Endothelial cell of umbilical vein (primary cell): ENCODE measurements at regions not wholly inside any gene's neighbourhood (a gene's known extent, or its start where the extent isn't known, plus 50 kb on each side); places are given as distances from the start of the nearest gene placed in this dataset.

Source experiments
- BruUV-seq: library from RNA; stranded (reverse); fragments of 400-500 nt; replicated peaks from 2 replicates; lab custom pipeline; 2021; lab: Mats Ljungman, UMichigan
- CTCF ChIA-PET: fragments of 300-600, 350-600 bp; sonication (Branson Sonifier 250); formaldehyde crosslinking; loops from one replicate; lab custom pipeline; 2021; ENCODE audit warnings: antibody characterized with exemption, inconsistent platforms; lab: Charles Lee
- POLR2A ChIA-PET: fragments of 300-600, 350-600 bp; sonication (Branson Sonifier 250); formaldehyde crosslinking; loops from one replicate; lab custom pipeline; 2021; ENCODE audit warnings: antibody characterized with exemption, inconsistent platforms; lab: Charles Lee
- DNase-seq: peaks from one replicate; pipeline ENCODE4 v3.0.0-alpha.2; 2011; ENCODE audit warnings: low read depth, low spot score
- FAIRE-seq: peaks from 2 replicates; lab custom pipeline; 2011; peaks lifted over from hg19 to GRCh38; lab: Jason Lieb, UNC
- H2AFZ ChIP-seq: 2 replicates; pipeline ENCODE4 v1.6.0; 2012; ENCODE audit warnings: low read depth, low read length, control low read depth, inconsistent platforms
- H3K27ac ChIP-seq: 2 replicates; pipeline ENCODE4 v1.5.1; 2011; ENCODE audit warnings: low read depth, mild to moderate bottlenecking, control low read depth, low read length, moderate library complexity; ENCODE audit not compliant: insufficient read depth
- H3K27me3 ChIP-seq, 2 experiments: 2 replicates each; pipeline versions ENCODE4 v1.6.0 to v1.6.1; 2011; ENCODE audit warnings: low read length in 2 of 2, mixed read lengths in 1 of 2; ENCODE audit not compliant: control insufficient read depth in 2 of 2, insufficient read depth in 2 of 2
- H3K36me3 ChIP-seq, 2 experiments: 2 replicates in 1 of 2; 3 replicates in 1 of 2; pipeline ENCODE4 v1.5.1; 2011; ENCODE audit warnings: low read length in 2 of 2, mild to moderate bottlenecking in 1 of 2, moderate library complexity in 1 of 2; ENCODE audit not compliant: control insufficient read depth in 2 of 2, insufficient read depth in 2 of 2; ENCODE audit errors: extremely low read depth in 1 of 2
- H3K4me1 ChIP-seq: 3 replicates; pipeline ENCODE4 v1.5.1; 2011; ENCODE audit warnings: mild to moderate bottlenecking, low read length; ENCODE audit not compliant: control insufficient read depth, insufficient read depth; ENCODE audit errors: extremely low read depth
- H3K4me2 ChIP-seq: 2 replicates; pipeline ENCODE4 v1.6.1; 2011; ENCODE audit warnings: low read length, control low read depth, mixed read lengths; ENCODE audit not compliant: insufficient read depth
- H3K4me3 ChIP-seq, 3 experiments: fragments of 200-600 bp in 1 of 3; sonication (generic), shearing (Covaris generic) in 1 of 3; replicated peaks in 1 of 3; 2 replicates each; pipeline ENCODE4 v1.5.1; 2011 to 2016; ENCODE audit warnings: control low read depth in 3 of 3, low read length in 3 of 3, mild to moderate bottlenecking in 2 of 3, inconsistent platforms in 1 of 3, low read depth in 1 of 3, moderate library complexity in 1 of 3; ENCODE audit not compliant: insufficient read depth in 1 of 3
- H3K79me2 ChIP-seq: 2 replicates; pipeline ENCODE4 v1.6.0; 2012; ENCODE audit warnings: low read length, inconsistent platforms; ENCODE audit not compliant: control insufficient read depth, insufficient read depth
- H3K9ac ChIP-seq: replicated peaks from 2 replicates; pipeline ENCODE3; 2011; ENCODE audit warnings: low read length, control low read depth; ENCODE audit not compliant: insufficient read depth; ENCODE audit errors: extremely low read depth
- H3K9me1 ChIP-seq: replicated peaks from 3 replicates; pipeline ENCODE4 v1.6.0; 2011; ENCODE audit warnings: mild to moderate bottlenecking, low read length; ENCODE audit not compliant: control insufficient read depth, insufficient read depth; ENCODE audit errors: extremely low read depth
- H3K9me3 ChIP-seq: replicated peaks from 2 replicates; pipeline ENCODE4 v1.5.1; 2012; ENCODE audit warnings: low read length, inconsistent platforms; ENCODE audit not compliant: control insufficient read depth, insufficient read depth
- H4K20me1 ChIP-seq: replicated peaks from 2 replicates; pipeline ENCODE3; 2011; ENCODE audit warnings: mild to moderate bottlenecking, low read length; ENCODE audit not compliant: control insufficient read depth, insufficient read depth; ENCODE audit errors: extremely low read depth
- EZH2 ChIP-seq: IDR thresholded peaks from 2 replicates; pipeline ENCODE4 v1.6.1; 2012; ENCODE audit warnings: borderline replicate concordance, low read depth, mild to moderate bottlenecking, moderate library complexity, low read length, inconsistent platforms; ENCODE audit not compliant: severe bottlenecking
- FOS ChIP-seq: IDR thresholded peaks from 2 replicates; pipeline ENCODE4 v1.6.1; 2011; ENCODE audit warnings: mild to moderate bottlenecking, low read length, moderate library complexity, borderline replicate concordance; ENCODE audit not compliant: insufficient read depth
- GATA2 ChIP-seq: IDR thresholded peaks from 2 replicates; pipeline ENCODE4 v1.7.0; 2011; ENCODE audit warnings: low read depth, mild to moderate bottlenecking, moderate library complexity, mixed read lengths, low read length; ENCODE audit not compliant: insufficient read length, insufficient read depth
- JUN ChIP-seq: IDR thresholded peaks from 2 replicates; pipeline ENCODE4 v1.6.1; 2011; ENCODE audit warnings: borderline replicate concordance, low read depth; ENCODE audit not compliant: insufficient read length, insufficient read depth
- POLR2A ChIP-seq: IDR thresholded peaks from 2 replicates; pipeline ENCODE4 v1.6.1; 2012; ENCODE audit warnings: low read depth, mild to moderate bottlenecking, control low read depth, low read length
- dilution Hi-C: fragments of 300-500 bp; cut with MboI; formaldehyde crosslinking; loops from one replicate; pipeline ENCODE4 v1.15.0; 2019; ENCODE audit warnings: low sequenced_read_pairs; ENCODE audit not compliant: extremely low pct_ligation_motif_present
- intact Hi-C: fragments of 100-400 bp; cut with micrococcal nuclease; formaldehyde crosslinking; loops from one replicate; pipeline ENCODE4 v1.10.0; 2022
- TF ChIP-seq, protein P1 (sequence below): IDR thresholded peaks from 2 replicates; pipeline ENCODE4 v1.6.1; 2011; ENCODE audit not compliant: insufficient read depth, insufficient read length

DNA sequence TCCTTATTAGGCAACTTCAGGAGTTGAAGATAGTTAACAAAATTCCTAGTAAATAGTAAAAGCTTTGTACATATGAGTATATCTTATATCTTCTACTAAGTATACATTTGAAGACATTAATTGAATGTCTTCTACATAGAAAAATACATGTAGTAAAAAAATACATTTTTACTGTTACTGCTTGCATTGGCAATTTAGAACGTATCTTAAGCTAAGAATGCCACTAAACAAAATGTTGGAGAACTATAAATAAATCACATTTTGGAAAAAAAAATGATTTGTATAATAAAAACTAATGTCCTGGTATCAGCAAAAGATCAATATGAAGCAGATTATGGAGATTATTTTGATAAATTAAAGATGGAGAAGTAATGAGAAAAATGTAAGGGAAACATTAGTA lies 434.2 kb upstream of the SLC8A1 start:
- dilution Hi-C loops: no loop called here
- no peak for FAIRE-seq

DNA sequence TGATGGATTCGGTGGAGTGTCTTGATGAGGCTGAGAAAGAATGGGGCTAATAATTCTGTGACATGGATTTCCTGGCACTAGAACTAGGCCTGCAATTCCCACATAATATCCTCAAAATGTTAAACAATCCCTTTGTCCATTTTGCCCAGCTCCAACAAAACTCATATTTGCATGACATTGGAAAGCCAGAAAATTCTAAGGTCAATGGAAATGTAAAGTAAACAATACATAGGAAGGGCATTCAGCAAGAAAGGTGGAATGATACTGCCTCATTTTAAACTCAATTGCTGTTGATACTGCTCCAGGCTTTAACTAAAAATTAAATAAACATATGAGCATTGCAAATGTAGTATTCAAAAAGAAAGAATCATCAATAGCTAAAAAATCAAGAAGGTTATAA lies 434.8 kb upstream of the SLC8A1 start:
- POLR2A ChIA-PET: no interaction called here
- no peaks in the 10 kb centered on the region for H3K79me2 ChIP-seq

More for the DNA sequence above, 434.2 kb upstream of the SLC8A1 start:
- Histone ChIP-seq H2AFZ (no peak overlapping the region), H3K4me3 (no peak overlapping the region), H3K27ac (no peak overlapping the region), H3K27me3 (no peaks in the 10 kb centered on the region), H3K9me1 (no peaks in the 10 kb centered on the region), H3K4me2 (no peak overlapping the region), H3K9ac (no peak overlapping the region), H3K4me1 (no peaks in the 10 kb centered on the region), H3K36me3 (no peaks in the 10 kb centered on the region), H3K9me3 (no peaks in the 10 kb centered on the region), H4K20me1 (no peaks in the 10 kb centered on the region), H3K79me2 (no peaks in the 10 kb centered on the region)
- ChIA-PET POLR2A (no interaction called here), CTCF (interaction anchor here (1.4 kb wide), 1 partner anchor 17 kb away, joined by 3 read pairs; no protein-coding TSS in a partner anchor)
- no peak for DNase-seq
- no TSS peak for BruUV-seq
- TF ChIP-seq FOS: no peak
- intact Hi-C loops: no loop called here

More for the DNA sequence above, 434.8 kb upstream of the SLC8A1 start:
- Histone ChIP-seq H3K4me2 (no peak overlapping the region), H3K4me1 (no peaks in the 10 kb centered on the region), H3K4me3 (no peak overlapping the region), H3K9ac (no peak overlapping the region), H4K20me1 (no peaks in the 10 kb centered on the region), H3K27ac (no peak overlapping the region), H3K36me3 (no peaks in the 10 kb centered on the region), H3K27me3 (no peaks in the 10 kb centered on the region), H3K9me3 (no peaks in the 10 kb centered on the region), H3K9me1 (no peaks in the 10 kb centered on the region), H2AFZ (no peak overlapping the region)
- TF ChIP-seq EZH2: no peak
- no peak for TF ChIP-seq GATA2
- no peak for TF ChIP-seq POLR2A
- no peak for TF ChIP-seq JUN
- TF ChIP-seq, protein P1, sequence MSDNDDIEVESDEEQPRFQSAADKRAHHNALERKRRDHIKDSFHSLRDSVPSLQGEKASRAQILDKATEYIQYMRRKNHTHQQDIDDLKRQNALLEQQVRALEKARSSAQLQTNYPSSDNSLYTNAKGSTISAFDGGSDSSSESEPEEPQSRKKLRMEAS: no peak
- DNase-seq (no peak), FAIRE-seq (no peak)
- CTCF ChIA-PET: interaction anchor here (1.4 kb wide), 1 partner anchor 16 kb away, joined by 3 read pairs; no protein-coding TSS in a partner anchor
- dilution Hi-C loops (no loop called here), intact Hi-C loops (no loop called here)
- no TSS peak for BruUV-seq
